NCI-H748 (cell line): ENCODE measurements at regions not wholly inside any gene's neighbourhood (a gene's known extent, or its start where the extent isn't known, plus 50 kb on each side); places are given as distances from the start of the nearest gene placed in this dataset.
"Not testable (repeated sequence)": the region's sequence is repeated elsewhere in the genome, so short reads cannot be mapped to it uniquely, and the experiment has no call there.

ENCODE experiments used
- DNase-seq: peaks from one replicate; lab custom pipeline; 2025; ENCODE audit not compliant: unreplicated experiment; lab: John Stamatoyannopoulos, UW

DNA sequence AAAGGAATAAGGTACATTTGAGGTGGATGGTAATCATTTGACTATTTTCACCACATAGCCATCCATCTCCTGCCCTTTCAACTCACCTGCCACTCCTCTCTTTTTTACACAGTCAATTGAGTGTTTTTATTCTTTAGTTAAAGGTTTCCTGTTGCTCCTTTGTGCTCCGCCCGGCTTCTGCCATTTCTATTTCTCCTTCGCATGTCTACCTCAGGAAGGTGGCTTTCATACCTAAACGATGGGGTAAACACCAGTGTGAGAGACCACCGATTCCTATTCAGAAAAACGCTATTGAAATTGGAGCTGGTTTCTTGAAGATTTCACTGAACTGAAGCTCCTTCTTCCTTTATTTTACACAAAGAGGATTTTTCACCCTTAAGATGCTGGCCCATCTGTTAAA, 1628.0 kb upstream of the PIK3C3 start:
- peak; percentile 22 for DNase-seq

DNA sequence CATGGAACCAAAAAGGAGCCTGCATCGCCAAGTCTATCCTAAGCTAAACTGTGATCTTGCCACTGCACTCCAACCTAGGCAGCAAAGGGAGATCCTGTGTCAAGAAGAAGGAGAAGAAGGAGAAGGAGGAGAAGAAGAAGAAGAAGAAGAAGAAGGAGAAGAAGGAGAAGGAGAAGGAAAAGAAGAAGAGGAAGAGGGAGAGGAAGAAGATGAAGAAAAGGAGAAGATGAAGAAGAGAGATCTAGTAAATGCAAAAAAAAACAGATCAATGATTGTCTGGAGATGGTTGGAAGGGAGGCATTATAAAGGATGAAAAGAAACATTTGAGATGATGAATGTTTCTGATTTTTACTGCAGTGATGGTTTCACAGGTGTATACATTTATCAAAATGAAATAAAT, 1629.0 kb upstream of the PIK3C3 start:
- no peak for DNase-seq

DNA sequence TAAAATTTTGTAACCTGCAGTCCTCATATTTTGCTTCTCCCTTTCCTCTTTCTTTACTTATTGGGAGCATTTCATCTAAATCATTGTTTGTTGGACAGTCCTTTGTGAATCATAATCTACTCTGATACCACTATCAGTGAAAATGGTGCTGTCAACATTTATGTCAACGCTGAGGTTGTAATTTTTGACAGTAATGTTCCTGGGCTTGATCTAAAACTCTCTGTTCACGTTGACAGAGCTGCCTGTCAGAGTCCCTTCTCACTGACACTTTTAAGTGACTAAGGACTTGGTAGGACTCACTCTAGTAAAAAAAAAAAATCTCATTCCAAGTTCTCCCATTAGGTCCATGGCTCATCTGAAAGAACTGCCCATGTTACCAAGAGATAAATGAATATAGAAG, 1640.8 kb upstream of the PIK3C3 start:
- no peak for DNase-seq

DNA sequence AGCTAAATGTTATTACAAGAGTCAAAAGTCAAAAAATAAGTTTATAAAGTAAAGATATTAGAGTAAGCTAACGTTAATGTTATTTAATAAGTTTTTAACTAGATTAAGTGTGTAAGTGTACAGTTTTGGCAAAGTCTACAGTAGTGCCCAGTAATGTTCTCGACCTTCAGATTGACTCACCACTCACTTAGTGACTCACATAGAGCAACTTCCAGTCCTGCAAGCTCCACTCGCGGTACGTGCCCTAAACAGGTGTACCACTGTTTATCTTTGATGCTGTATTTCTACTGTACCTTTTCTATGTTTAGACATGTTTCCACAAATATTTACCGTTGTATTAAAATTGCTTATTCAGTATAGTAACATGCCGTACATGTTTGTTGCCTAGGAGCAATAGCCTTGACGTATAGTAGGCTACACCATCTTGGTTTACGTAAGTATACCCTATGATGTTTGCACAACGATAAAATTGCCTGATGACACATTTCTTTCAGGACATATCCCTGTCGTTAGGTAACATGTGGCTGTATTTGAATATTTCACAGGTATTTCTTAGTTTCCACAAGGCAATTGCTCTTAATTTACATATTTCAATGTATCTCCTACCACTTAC, 1641.9 kb upstream of the PIK3C3 start:
- no peak for DNase-seq

DNA sequence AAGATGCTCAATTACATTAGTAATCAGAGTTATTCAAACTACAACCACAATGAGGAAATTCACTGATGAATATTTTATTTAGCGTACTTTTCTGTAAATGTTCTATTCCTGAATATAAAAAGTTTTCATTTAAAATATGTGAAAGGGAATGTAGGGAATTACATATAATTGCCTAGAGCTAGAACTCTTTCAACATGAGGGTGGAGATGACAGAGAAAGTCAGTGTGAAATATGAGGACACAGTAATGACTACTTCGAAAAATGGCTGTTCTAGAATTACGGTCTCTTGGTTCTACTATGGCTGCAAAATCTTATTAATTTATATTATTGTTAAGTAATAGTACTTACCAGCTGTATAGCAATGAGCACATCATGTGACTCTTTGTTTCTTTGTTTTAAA, 1647.4 kb upstream of the PIK3C3 start:
- no peak for DNase-seq

DNA sequence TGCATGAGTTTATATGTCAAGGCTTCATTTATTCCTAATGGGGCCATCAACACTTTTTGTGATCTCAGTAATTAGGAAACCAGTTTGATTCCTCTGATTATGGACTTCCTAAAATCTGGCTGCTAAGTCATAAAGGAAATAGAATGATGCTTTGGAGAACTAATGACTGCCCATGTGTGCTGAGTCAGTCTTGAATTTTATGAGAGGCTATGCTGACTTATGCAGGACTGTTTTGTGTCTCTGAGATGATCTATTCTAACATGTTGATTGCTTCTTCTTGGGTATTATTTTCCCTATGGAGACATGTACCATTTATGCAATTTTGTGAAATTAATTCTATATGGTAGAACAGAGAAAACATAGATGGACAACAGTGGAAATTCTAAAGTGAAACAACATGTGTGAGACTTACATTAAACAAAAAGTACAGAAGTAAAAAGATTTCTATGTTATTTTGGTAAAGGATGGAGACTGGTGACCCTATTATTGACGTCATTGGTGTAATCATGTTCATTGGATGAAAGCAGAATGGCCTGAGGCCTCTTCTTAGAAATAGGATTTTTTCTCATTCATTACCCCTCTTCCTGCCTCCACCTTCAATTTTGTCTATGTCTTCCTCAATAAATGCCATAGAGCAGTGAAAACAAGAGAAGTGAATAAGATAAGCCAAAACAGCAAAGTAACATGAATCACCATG, 1658.2 kb upstream of the PIK3C3 start:
- DNase-seq: no peak

DNA sequence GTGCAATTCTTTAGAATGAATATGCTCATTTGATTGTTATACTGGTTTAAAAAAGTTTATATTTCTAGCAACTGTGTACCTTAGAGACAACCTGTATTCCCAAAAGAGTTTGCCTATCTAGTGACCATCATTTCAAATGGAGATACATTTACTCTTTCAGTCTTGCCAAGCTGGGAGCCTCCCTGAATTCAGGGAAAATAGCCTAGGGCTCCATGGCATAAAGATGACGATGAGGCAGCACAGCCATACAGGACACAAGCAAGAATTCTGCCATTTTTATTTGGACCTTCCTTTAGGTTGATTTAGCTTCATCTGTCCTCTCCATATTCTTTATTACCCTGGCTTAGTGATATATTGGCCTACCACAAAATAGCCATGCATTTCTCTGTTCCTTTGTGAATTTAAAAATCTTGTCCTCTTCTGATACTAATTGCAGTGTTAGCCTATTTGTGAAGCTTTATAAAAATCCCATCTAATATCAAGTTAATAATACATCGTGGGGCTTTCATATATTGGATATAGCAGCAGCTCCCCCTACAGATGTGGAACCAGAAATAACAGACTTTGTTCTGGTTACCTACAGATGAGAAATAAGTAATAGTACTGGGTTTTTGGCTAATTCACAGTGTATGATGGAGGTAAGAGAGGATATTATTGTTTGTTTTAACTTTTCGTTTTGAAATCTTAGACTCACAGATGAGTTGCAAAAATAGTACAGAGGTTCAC, 1661.9 kb upstream of the PIK3C3 start:
- DNase-seq: peak; percentile 61

DNA sequence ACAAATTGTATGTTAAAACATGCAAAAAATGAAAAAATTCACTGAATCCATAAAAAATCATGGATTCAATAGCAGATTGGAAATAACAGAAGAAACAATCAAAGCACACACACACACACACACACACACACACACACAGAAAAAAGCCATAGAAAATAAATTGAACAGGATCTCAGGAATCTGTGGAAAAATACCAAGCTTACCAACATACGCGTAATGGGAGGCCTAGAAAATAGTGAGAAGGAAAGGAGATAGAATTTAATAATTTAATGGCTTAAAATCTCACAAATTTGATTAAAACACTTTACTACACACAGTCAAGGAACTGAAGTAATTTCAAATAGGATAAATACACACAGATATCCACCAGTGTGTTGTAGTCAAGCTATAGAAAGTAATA, 1671.5 kb upstream of the PIK3C3 start:
- no peak for DNase-seq

DNA sequence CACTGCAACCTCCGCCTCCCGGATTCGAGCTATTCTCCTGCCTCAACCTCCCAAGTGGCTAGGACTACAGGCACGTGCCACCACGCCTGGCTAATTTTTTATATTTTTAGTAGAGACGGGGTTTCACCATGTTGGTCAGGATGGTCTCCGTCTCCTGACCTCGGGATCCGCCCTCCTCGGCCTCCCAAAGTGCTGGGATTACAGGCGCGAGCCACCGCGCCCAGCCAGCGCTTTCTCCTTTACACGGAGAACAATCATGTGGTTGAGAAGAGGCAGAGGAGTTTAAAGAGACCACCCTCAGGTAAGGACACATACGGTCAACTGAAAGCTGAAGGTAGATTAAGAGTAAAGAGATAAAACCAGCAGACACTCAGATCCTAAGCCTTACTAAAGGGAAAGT, 1673.7 kb upstream of the PIK3C3 start:
- not testable (repeated sequence) for DNase-seq

DNA sequence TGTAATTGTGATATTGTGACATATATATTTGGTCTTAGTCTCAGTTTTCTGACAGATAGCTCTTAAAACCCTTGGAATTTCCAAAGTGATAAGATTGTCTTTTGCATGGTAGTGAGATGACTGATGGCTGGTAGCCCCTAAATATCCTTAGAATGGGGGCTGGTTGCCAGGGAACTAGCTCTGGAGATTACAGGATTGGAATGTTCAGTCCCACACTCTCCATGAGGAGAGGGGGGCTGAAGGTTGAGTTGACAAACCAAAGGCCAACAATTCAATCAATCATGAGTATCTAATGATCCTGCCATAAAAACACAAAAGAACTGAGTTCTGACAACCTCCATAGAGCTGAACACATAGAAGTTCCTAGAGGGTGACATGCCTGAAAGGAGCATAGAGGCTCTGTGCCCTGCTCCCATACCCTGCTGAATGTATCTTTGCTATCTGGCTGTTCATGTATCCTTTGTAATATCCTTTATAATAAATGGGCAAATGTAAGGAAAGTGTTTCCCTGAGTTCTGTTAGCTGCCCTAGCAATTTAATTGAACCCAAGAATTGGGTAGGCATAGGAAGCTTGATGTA, 1680.3 kb upstream of the PIK3C3 start:
- no peak for DNase-seq

DNA sequence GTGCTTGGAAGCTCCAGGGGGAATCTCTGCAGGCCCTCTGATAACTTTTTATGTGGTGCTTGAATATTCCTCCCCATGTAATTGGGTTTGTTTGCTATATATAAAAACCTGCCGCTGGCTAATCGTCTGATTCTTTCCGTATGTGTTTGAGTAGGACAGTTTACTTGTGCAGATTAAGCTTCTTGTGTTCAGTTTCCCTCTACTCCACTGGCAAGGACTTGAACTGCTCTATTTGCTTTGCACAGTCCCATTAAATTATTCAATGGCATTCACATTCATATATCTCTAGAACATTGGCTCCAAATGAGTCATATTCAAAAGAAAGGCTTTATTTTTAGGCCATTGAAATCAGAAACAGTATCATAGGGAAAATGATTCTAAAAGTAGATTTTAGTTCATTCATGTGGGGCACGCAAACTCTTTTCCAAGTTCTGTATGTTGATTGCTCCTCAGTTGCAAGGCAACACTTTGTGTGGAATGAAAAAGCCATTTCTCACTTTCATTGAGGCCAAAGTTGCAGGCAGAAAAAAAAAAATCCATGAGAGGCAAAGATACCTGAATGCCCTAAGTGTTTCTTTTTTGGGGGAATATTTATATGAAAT, 1682.3 kb upstream of the PIK3C3 start:
- no peak for DNase-seq

DNA sequence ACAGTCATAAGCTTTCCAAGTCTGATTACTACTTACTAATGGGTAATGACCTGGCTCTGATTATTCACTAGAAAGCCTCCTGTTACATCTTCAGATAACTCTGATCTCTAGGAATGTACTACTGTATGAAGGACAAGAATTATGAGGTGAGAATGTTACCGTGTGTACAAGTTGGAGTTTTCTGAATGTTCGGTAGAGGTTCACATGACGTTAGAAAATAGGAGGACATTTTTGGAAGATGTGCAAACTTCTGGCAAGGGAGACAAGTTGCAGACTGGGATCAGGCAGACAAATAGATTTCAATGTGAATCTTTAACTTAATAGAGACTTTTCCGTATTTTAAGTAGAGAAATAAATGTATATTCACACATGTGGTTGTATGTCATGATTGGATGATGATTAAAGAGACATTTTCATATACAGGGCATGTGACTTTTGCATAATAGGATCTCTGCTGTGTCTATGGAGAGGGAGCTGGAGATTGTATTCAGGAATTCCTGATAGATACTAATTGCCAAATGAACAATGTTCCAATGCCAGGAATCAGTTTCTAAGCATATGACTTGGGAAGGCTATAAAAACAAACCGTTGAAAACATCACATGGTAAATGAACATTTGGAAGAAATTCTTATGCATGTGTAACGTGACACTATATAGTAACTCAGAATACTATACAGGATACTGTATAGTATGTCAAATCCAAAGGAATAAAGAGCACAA, 1695.8 kb upstream of the PIK3C3 start:
- DNase-seq: no peak

DNA sequence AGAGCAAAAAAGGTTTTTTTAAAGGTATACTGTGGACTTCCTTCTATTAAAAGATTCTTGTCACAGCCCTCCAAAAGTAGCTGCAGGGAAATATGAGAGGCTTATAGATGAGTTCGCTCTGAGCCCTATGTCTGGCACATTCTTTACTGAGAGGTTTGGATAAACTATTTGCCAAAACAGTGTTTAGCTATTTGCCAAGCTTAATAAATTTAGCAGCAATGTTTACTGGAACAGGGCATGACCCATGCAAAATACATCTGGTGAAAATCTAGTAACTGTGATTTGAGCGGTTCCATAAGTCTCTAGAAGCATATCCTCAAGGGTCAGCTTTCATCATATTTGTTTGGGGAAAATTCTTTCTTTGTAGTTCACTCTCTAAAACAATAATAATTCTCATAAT, 1696.7 kb upstream of the PIK3C3 start:
- DNase-seq: no peak

DNA sequence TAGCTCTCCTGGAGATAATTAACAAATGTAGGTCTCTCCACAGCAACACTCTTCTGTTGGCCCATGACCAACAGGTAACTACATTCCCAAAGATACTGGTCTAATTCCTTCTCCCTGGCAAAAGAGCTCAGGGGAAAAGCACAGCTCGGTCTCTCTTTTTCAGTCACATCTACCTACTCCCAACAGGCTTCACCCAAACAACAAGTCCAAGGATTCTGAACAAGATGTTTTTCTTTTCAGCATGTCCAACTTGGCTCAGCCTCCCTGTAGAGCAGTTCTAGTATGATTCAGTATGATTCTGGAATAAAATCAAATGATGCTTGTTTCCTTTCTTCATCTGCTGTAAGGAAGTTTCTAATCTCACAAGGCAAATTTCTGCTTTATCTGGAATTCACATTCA, 1704.8 kb upstream of the PIK3C3 start:
- DNase-seq: no peak

DNA sequence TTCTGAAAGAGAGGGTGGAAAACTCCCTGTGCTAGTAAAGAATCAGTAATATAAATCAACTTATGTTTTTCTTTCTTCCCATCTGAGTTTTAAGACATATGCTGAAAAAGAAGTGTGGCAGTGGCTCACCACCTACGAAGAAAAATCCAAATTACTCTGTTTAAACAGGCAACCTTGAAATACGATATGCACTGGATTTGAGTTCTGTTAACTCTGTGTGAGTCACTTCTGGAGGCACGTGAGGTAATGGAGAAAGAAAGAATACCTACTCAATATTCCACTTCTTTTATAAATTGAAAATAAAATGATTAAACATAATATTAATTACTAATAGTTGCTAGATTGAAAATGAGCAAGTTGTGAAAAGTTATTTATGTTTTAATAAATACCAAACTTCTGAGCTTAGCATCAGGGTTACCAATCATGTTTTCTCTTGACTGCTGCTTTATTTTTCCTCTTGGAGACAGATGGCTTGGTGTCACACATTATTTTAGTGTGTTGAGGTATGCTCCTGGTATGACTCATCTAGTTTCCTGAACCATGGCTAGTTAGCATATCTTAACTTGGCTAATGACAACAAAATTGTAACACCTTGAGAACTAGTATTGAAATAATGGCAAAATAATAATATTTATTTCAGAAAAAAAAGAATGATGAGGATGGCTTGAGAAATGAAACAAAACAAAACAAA, 1705.5 kb upstream of the PIK3C3 start:
- DNase-seq: peak; percentile 31

DNA sequence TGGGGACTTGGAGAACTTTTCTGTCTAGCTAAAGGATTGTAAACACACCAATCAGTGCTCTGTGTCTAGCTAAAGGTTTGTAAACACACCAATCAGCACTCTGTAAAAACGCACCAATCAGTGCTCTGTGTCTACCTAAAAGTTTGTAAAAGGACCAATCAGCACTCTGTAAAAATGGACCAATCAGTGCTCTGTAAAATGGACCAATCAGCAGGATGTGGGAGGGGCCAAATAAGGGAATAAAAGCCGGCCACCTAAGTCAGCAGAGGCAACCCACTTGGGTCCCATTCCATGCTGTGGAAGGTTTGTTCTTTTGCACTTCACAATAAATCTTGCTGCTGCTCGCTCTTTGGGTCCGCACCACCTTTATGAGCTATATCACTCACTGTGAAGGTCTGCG, 1709.4 kb upstream of the PIK3C3 start:
- DNase-seq: not testable (repeated sequence)

DNA sequence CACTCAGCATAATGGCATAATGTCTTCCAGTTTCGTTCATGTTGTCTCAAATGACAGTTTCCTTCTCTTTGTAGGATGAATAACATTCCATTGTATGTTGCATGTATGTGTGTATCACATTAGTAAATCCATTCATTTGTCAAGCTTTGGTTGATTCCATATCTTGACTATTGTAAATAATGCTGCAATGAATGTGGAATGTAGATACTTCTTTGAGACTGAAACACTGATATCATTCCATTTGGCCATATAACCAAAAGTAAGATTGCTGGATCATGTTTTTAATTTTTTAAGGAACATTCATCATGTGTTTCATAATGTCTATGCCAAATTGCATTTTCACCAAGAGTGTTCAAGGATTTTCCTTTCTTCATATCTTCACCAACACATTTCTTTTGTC, 1711.4 kb upstream of the PIK3C3 start:
- DNase-seq: no peak

DNA sequence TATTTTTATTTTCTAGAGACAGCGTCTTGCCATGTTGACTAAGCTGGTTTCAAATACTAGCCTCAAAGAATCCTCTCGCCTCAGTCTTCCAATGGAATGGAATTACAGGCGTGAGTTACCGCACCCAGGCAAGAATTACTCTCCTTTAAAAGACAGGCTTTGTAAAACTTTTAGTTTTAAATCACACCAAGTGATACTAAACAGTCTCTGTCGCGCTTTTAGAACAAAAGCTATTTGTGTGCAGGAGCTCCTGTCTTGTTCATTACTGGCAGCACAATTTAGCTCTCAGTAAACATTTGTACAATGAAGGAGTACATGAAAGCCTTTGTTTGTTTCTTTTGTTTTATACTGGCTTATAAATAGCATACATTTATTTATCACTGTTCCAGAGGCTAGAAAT, 1719.2 kb upstream of the PIK3C3 start:
- DNase-seq: peak; percentile 43

DNA sequence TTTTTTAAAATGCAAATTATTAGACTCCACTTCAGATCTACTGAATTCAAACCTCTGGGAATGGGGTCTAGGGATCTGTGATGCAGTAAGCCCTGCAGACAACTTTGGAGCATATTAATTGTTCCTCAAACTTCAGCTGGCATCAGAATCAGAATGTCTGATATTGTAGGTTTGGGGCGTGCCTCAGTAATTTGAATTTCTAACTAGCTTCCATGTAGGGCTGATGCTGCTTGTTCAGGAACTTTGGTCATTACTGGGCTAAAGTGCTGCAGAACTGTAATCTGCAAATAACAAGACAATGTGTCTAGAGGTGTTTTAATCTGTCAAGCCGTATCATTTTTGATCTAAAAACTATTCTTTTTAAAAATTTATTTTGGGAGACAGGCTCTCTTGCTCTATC, 1719.7 kb upstream of the PIK3C3 start:
- no peak for DNase-seq

DNA sequence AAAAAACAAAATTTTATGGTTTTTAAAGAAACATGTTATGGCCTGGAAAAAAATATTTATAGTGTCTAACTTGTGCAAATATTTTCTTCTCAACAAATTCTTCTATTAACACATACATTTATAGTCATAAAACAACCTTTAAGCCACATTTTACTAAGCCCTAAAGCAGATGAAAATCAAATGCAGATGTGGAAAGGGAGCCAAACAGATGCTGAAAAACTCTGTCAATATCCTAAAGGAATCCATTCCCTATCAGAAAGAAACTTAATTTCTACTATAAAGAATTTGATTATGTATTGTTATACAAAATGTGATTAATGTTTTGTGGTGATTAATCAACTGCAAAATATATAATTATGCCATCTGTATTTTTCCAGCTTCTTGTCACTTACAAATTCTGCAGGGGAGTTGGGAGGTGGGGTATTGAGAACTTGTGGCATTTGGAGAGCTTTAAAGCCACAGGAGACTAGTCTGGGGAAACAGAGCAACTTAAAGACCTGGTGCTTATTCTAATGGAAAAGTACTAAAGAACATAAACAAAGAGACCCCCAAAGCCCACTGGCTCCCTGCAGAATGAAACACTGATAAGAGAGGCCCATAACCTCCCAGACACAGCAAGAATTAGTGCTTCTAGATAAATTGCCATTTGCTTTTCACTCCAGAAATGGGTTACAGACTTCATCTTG, 1721.0 kb upstream of the PIK3C3 start:
- no peak for DNase-seq
